ENCODE measurements at regions not wholly inside any gene's neighbourhood (a gene's known extent, or its start where the extent isn't known, plus 50 kb on each side); places are given as distances from the start of the nearest gene placed in this dataset.

GRCh38 chrX:78527818-78528217 is 131.3 kb downstream of the RTL3 start:
- H3K4me2 ChIP-seq = no peak overlapping the region
- H3K36me3 ChIP-seq (replicated peaks in 1 of 2; ENCODE audit: control insufficient read depth in 1 of 2, insufficient read depth in 2 of 2, low read length in 1 of 2) = no peaks in the 10 kb centered on the region
- no peaks in the 10 kb centered on the region for H3K79me2 ChIP-seq (ENCODE audit: insufficient read depth)
- WGBS (ENCODE audit: low lambda C conversion rate) = 0% methylated on average over 1 of the region's 1 CpG
- no peaks in the 10 kb centered on the region; the same call in 1 of the 2 replicates for H3K27me3 ChIP-seq (ENCODE audit: insufficient read depth)
- H3K27ac ChIP-seq (ENCODE audit: low read depth in 2 of 2, low read length in 1 of 2) = no peak overlapping the region
- no peaks in the 10 kb centered on the region for H3K4me1 ChIP-seq (ENCODE audit: control insufficient read depth in 1 of 2, insufficient read depth in 2 of 2, low read depth in 1 of 2, low read length in 1 of 2)
- H3K9me3 ChIP-seq = no peaks in the 10 kb centered on the region
- H2AFZ ChIP-seq (ENCODE audit: low read depth) = no peak overlapping the region
- H3K4me3 ChIP-seq (ENCODE audit: low read depth in 2 of 2, low read length in 1 of 2) = no peak overlapping the region
- CTCF ChIA-PET = no interaction called here
- no peaks in the 10 kb centered on the region for H3K9me2 ChIP-seq
- no peaks in the 10 kb centered on the region for H4K20me1 ChIP-seq (ENCODE audit: insufficient read depth)
- DNase-seq = no peak
- H3K9ac ChIP-seq = no peak overlapping the region
- H3F3A ChIP-seq (replicated peaks; ENCODE audit: insufficient read depth) = no peaks in the 10 kb centered on the region
- TF ChIP-seq RAD21 (IDR thresholded peaks at IDR 0.05; ENCODE audit: low read length) (no peak), TCF12 (IDR thresholded peaks at IDR 0.05) (no peak), POLR2AphosphoS5 (IDR thresholded peaks at IDR 0.05; ENCODE audit: low read depth, low read length) (no peak), SIN3A (IDR thresholded peaks at IDR 0.05; ENCODE audit: borderline replicate concordance, low read depth, low read length) (no peak), MEF2A (IDR thresholded peaks at IDR 0.05; ENCODE audit: borderline replicate concordance, low read depth) (no peak), RXRA (IDR thresholded peaks at IDR 0.05; ENCODE audit: borderline replicate concordance, low read depth) (no peak), USF1 (IDR thresholded peaks at IDR 0.05; ENCODE audit: borderline replicate concordance, low read depth) (no peak), MXI1 (IDR thresholded peaks at IDR 0.05; ENCODE audit: low read depth, low read length) (no peak), EZH2phosphoT487 (IDR thresholded peaks at IDR 0.05; ENCODE audit: borderline replicate concordance, low read depth) (no peak), FOXM1 (IDR thresholded peaks at IDR 0.05; ENCODE audit: low read depth) (no peak), TEAD4 (IDR thresholded peaks at IDR 0.05; ENCODE audit: borderline replicate concordance, insufficient read depth) (no peak), SMC3 (IDR thresholded peaks at IDR 0.05; ENCODE audit: low read depth, low read length) (no peak), FOXJ3 (CRISPR knock-in tag; IDR thresholded peaks at IDR 0.05) (no peak), GATA2 (CRISPR knock-in tag; IDR thresholded peaks at IDR 0.05) (no peak), ZBTB33 (IDR thresholded peaks at IDR 0.05; ENCODE audit: borderline replicate concordance, low read depth) (no peak), TAF1 (IDR thresholded peaks at IDR 0.05; ENCODE audit: borderline replicate concordance, low read depth, low read length) (no peak), NRF1 (IDR thresholded peaks at IDR 0.05; ENCODE audit: low read depth, low read length) (no peak), NFIC (IDR thresholded peaks at IDR 0.05; ENCODE audit: borderline replicate concordance) (no peak)
- TF ChIP-seq, protein P1, sequence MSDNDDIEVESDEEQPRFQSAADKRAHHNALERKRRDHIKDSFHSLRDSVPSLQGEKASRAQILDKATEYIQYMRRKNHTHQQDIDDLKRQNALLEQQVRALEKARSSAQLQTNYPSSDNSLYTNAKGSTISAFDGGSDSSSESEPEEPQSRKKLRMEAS (IDR thresholded peaks at IDR 0.05; ENCODE audit: low read depth) = no peak
- POLR2A ChIA-PET = no interaction called here

Measured in SK-N-SH (cell line).